ENCODE measurements at regions not wholly inside any gene's neighbourhood (a gene's known extent, or its start where the extent isn't known, plus 50 kb on each side); places are given as distances from the start of the nearest gene placed in this dataset.

GRCh38 chr11:95466416-95466815 lies 235.4 kb upstream of the SESN3 start:
- DNase-seq = no peak

GRCh38 chr11:95465887-95466286 lies 234.9 kb upstream of the SESN3 start:
- no peak for DNase-seq

- no peak for DNase-seq
These were observed 230.9 kb upstream of the SESN3 start for GRCh38 chr11:95461858-95462257.

GRCh38 chr11:95461348-95461747 lies 230.3 kb upstream of the SESN3 start:
- no peak for DNase-seq

GRCh38 chr11:95459291-95460042 lies 228.5 kb upstream of the SESN3 start:
- no peak for DNase-seq

GRCh38 chr11:95456714-95457491 lies 225.9 kb upstream of the SESN3 start:
- DNase-seq = no peak

GRCh38 chr11:95455228-95455970 lies 224.4 kb upstream of the SESN3 start:
- DNase-seq = no peak

- no peak for DNase-seq
These were observed 222.7 kb upstream of the SESN3 start for GRCh38 chr11:95453616-95454171.

- DNase-seq = no peak
These were observed 220.7 kb upstream of the SESN3 start for GRCh38 chr11:95451682-95452081.

GRCh38 chr11:95451261-95451660 lies 220.3 kb upstream of the SESN3 start:
- no peak for DNase-seq

- no peak for DNase-seq
These were observed 219.6 kb upstream of the SESN3 start for GRCh38 chr11:95450547-95451123.

- no peak for DNase-seq
These were observed 214.8 kb upstream of the SESN3 start for GRCh38 chr11:95445746-95446333.

GRCh38 chr11:95444309-95445241 lies 213.6 kb upstream of the SESN3 start:
- no peak for DNase-seq

GRCh38 chr11:95443386-95443785 lies 212.4 kb upstream of the SESN3 start:
- DNase-seq = peak; percentile 36

GRCh38 chr11:95442531-95443050 lies 211.6 kb upstream of the SESN3 start:
- DNase-seq = no peak

GRCh38 chr11:95435628-95436353 lies 204.8 kb upstream of the SESN3 start:
- DNase-seq = no peak

- no peak for DNase-seq
These were observed 204.2 kb upstream of the SESN3 start for GRCh38 chr11:95435192-95435591.

- no peak for DNase-seq
These were observed 203.6 kb upstream of the SESN3 start for GRCh38 chr11:95434489-95435057.

- DNase-seq = no peak
These were observed 203.0 kb upstream of the SESN3 start for GRCh38 chr11:95434009-95434408.
